Fibroblast of villous mesenchyme (primary cell): ENCODE measurements at regions not wholly inside any gene's neighbourhood (a gene's known extent, or its start where the extent isn't known, plus 50 kb on each side); places are given as distances from the start of the nearest gene placed in this dataset.

ENCODE experiments used
- DNase-seq: peaks from one replicate; pipeline ENCODE4 v3.0.0-alpha.2; 2010; ENCODE audit warnings: low read depth
- H3K4me3 ChIP-seq: 2 replicates; pipeline ENCODE4 v1.5.1; 2011; ENCODE audit warnings: low read depth, mild to moderate bottlenecking, low read length
- CTCF ChIP-seq: IDR thresholded peaks from 2 replicates; pipeline ENCODE4 v1.5.1; 2012; ENCODE audit warnings: low read depth, mild to moderate bottlenecking, low read length; ENCODE audit not compliant: insufficient read depth

- TF ChIP-seq CTCF = no peak
- H3K4me3 ChIP-seq = no peak overlapping the region
- no peak for DNase-seq
Observed at GRCh38 chr14:98844456-98844855, 427.5 kb downstream of the BCL11B start.

DNA sequence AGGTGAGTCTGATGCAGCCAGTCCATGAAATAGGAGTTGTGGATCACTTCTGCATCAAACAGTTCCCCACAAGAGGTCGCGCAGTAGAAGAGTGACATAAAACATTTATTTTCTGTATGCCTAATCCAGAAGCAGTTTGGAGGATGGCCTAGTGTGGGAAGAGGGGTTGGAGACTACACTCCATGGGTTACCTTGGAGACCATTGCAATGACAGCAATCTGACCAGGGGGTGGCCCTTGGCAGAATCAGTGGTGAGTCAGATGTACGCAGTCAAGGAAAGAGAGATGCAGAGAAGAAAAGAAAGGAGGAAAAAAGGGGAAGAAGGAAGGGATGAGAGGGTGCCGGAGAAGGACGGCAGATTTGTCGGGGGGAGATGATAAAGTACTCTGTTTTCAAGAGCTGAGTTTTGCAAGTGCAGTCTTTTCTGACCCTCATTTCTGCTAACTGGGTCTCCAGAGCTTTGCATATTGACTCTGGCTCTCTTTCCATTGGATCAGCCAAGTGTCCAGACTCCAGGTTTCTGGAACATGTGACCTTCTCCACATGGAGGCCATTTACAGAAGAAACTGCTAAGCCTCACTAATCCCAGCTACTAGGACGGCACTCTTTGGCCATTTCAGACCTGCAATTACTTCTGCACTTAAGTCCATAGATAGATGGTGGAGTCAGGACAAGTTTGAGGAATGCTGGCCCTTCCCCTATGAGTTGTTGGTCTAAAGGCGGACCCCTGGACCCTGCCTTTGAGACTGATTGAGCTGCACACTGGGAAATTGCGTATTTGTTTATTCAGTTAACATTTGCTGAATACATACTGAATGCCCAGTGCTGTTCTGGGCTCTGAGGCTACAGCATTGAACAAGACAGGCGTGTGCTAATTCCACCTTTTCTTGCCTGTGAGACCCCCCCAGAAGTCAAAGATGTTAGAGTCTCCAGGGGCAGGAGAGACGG lies 424.2 kb downstream of the BCL11B start:
- no peak for TF ChIP-seq CTCF
- no peak for DNase-seq
- no peak overlapping the region for H3K4me3 ChIP-seq

- H3K4me3 ChIP-seq = no peak overlapping the region
- DNase-seq = no peak
Observed at GRCh38 chr14:98853063-98853729, 418.8 kb downstream of the BCL11B start.

GRCh38 chr14:98855926-98856715 lies 415.9 kb downstream of the BCL11B start:
- no peak for DNase-seq
- no peak overlapping the region for H3K4me3 ChIP-seq
- TF ChIP-seq CTCF = no peak

More at GRCh38 chr14:98853063-98853729, 418.8 kb downstream of the BCL11B start:
- TF ChIP-seq CTCF = no peak

DNA sequence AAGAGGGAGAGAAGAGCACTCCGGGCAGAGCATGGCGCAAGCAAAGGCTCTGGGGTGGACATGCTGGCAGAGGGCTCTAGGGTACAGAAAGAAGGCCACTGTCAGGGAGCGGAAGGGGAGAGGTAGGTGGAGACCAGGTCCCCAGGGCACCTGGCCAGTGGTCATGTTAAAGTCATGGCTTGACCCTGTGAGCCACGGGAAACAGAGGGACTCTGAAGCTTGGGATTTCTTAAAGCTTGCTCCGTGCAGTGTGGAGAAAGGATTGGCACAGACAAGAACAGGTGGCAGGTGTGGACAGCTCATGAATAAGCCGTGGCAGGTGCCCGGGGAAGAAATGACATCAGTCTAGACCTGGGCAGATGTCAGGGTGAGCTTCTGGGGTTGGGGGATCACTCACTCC lies 413.8 kb downstream of the BCL11B start:
- no peak overlapping the region for H3K4me3 ChIP-seq
- no peak for DNase-seq
- TF ChIP-seq CTCF = no peak

- TF ChIP-seq CTCF = no peak
- DNase-seq = no peak
- no peak overlapping the region for H3K4me3 ChIP-seq
Observed at GRCh38 chr14:98858561-98858960, 413.4 kb downstream of the BCL11B start.
